ENCODE measurements at regions not wholly inside any gene's neighbourhood (a gene's known extent, or its start where the extent isn't known, plus 50 kb on each side); places are given as distances from the start of the nearest gene placed in this dataset.

GRCh38 chr12:102542816-102543440 lies 62.6 kb upstream of the IGF1 start:
- H3K27me3 ChIP-seq (ENCODE audit: low read depth), result no peaks in the 10 kb centered on the region
- H3K9me3 ChIP-seq, result no peaks in the 10 kb centered on the region
- H3K4me3 ChIP-seq, result no peak overlapping the region
- no peaks in the 10 kb centered on the region for H3K4me1 ChIP-seq
- H3K36me3 ChIP-seq (replicated peaks), result no peaks in the 10 kb centered on the region
- DNase-seq (ENCODE audit: low spot score in 2 of 2), result no peak
- in situ Hi-C loops (cut with MboI; ENCODE audit: low sequenced_read_pairs), result no loop called here

DNA sequence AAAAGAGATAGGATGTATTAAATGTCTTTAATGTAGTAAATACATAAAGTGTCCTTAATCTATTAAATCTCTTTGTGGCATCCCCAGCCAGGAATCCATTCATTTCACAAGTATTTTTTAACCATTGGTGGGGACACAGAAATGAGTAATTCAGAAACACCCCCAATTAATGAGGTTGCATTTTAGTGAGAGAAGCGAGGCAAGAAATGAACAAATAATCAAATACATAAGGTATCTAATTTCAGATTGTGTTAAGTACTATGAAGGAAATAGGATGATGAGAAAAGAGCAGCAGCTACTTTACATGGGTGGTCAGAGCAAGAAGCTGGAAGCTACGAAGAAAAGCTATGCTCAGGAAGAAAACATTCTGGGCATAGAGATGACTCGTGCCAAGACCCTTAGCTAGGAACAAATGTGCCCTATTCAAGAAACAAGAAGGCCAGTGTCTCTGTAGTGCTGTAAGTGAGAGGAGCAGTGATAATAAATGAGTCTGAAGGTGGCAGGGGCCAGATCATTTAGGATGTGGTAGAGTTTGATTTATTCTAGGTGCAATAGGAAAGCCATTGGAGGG lies 60.5 kb upstream of the IGF1 start:
- H3K4me1 ChIP-seq, result no peaks in the 10 kb centered on the region
- no peaks in the 10 kb centered on the region for H3K9me3 ChIP-seq
- in situ Hi-C loops (cut with MboI; ENCODE audit: low sequenced_read_pairs), result no loop called here
- no peak for DNase-seq (ENCODE audit: low spot score in 2 of 2)
- no peak overlapping the region for H3K4me3 ChIP-seq
- no peaks in the 10 kb centered on the region for H3K27me3 ChIP-seq (ENCODE audit: low read depth)
- H3K36me3 ChIP-seq (replicated peaks), result no peaks in the 10 kb centered on the region

GRCh38 chr12:102539651-102540553 lies 59.5 kb upstream of the IGF1 start:
- in situ Hi-C loops (cut with MboI; ENCODE audit: low sequenced_read_pairs), result no loop called here
- no peak overlapping the region for H3K4me3 ChIP-seq
- H3K4me1 ChIP-seq, result no peaks in the 10 kb centered on the region
- no peak for DNase-seq (ENCODE audit: low spot score in 2 of 2)
- H3K27me3 ChIP-seq (ENCODE audit: low read depth), result no peaks in the 10 kb centered on the region
- H3K36me3 ChIP-seq (replicated peaks), result no peaks in the 10 kb centered on the region
- no peaks in the 10 kb centered on the region for H3K9me3 ChIP-seq

- in situ Hi-C loops (cut with MboI; ENCODE audit: low sequenced_read_pairs), result no loop called here
- H3K4me3 ChIP-seq, result no peak overlapping the region
Observed at GRCh38 chr12:102535306-102535705, 54.9 kb upstream of the IGF1 start.

GRCh38 chr12:102534899-102535298 lies 54.5 kb upstream of the IGF1 start:
- Histone ChIP-seq H3K4me1 (no peaks in the 10 kb centered on the region), H3K9me3 (no peaks in the 10 kb centered on the region), H3K4me3 (no peak overlapping the region), H3K36me3 (replicated peaks) (no peaks in the 10 kb centered on the region), H3K27me3 (ENCODE audit: low read depth) (no peaks in the 10 kb centered on the region)
- in situ Hi-C loops (cut with MboI; ENCODE audit: low sequenced_read_pairs), result no loop called here
- no peak for DNase-seq (ENCODE audit: low spot score in 2 of 2)

More at GRCh38 chr12:102535306-102535705, 54.9 kb upstream of the IGF1 start:
- Histone ChIP-seq H3K9me3 (no peaks in the 10 kb centered on the region), H3K36me3 (replicated peaks) (no peaks in the 10 kb centered on the region), H3K4me1 (no peaks in the 10 kb centered on the region), H3K27me3 (ENCODE audit: low read depth) (no peaks in the 10 kb centered on the region)
- DNase-seq (ENCODE audit: low spot score in 2 of 2), result no peak

GRCh38 chr12:102533483-102534215 lies 53.3 kb upstream of the IGF1 start:
- DNase-seq (ENCODE audit: low spot score in 2 of 2), result no peak
- no peaks in the 10 kb centered on the region for H3K4me1 ChIP-seq
- H3K9me3 ChIP-seq, result no peaks in the 10 kb centered on the region
- in situ Hi-C loops (cut with MboI; ENCODE audit: low sequenced_read_pairs), result no loop called here
- H3K36me3 ChIP-seq (replicated peaks), result no peaks in the 10 kb centered on the region
- H3K4me3 ChIP-seq, result no peak overlapping the region
- no peaks in the 10 kb centered on the region for H3K27me3 ChIP-seq (ENCODE audit: low read depth)

All from HAP-1 (cell line).